H9 (cell line): ENCODE measurements at regions not wholly inside any gene's neighbourhood (a gene's known extent, or its start where the extent isn't known, plus 50 kb on each side); places are given as distances from the start of the nearest gene placed in this dataset.

Experiments used
- DNase-seq: peaks from one replicate; pipeline ENCODE4 v3.0.0-alpha.2; 2017
- H2AFZ ChIP-seq: one replicate; pipeline ENCODE4 v1.6.1; 2013; ENCODE audit warnings: mild to moderate bottlenecking, low read length, control low read depth, moderate library complexity
- H2AK5ac ChIP-seq: 2 replicates; pipeline ENCODE4 v1.6.1; 2013; ENCODE audit warnings: low read length, control low read depth, mixed read lengths; ENCODE audit not compliant: insufficient read length
- H2BK120ac ChIP-seq: one replicate; pipeline ENCODE4 v1.6.1; 2013; ENCODE audit warnings: low read depth, mild to moderate bottlenecking, low read length, control low read depth, inconsistent platforms; ENCODE audit not compliant: poor library complexity, severe bottlenecking
- H2BK12ac ChIP-seq: 2 replicates; pipeline ENCODE4 v1.6.1; 2013; ENCODE audit warnings: low read length, control low read depth, mixed read lengths, low read depth; ENCODE audit not compliant: insufficient read length
- H2BK15ac ChIP-seq: 2 replicates; pipeline ENCODE4 v1.6.1; 2013; ENCODE audit warnings: low read depth, low read length, control low read depth
- H2BK20ac ChIP-seq: one replicate; pipeline ENCODE4 v1.6.1; 2013; ENCODE audit warnings: low read depth, mild to moderate bottlenecking, low read length, control low read depth, inconsistent platforms; ENCODE audit not compliant: poor library complexity, severe bottlenecking
- H2BK5ac ChIP-seq: 2 replicates; pipeline ENCODE4 v1.6.1; 2013; ENCODE audit warnings: low read length, control low read depth, mixed read lengths; ENCODE audit not compliant: insufficient read length
- H3K14ac ChIP-seq: 2 replicates; pipeline ENCODE4 v1.6.1; 2013; ENCODE audit warnings: low read length, control low read depth; ENCODE audit not compliant: insufficient read depth
- H3K18ac ChIP-seq: 2 replicates; pipeline ENCODE4 v1.6.1; 2013; ENCODE audit warnings: low read depth, mild to moderate bottlenecking, mixed read lengths, low read length, control low read depth; ENCODE audit not compliant: insufficient read length
- H3K23ac ChIP-seq: 2 replicates; pipeline ENCODE4 v1.6.1; 2013; ENCODE audit warnings: low read length, control low read depth, mixed read lengths, low read depth; ENCODE audit not compliant: insufficient read length
- H3K23me2 ChIP-seq: 2 replicates; pipeline ENCODE4 v1.6.1; 2013; ENCODE audit warnings: low read depth, mild to moderate bottlenecking, mixed read lengths, low read length, control low read depth; ENCODE audit not compliant: insufficient read length, poor library complexity, severe bottlenecking
- H3K27ac ChIP-seq: 2 replicates; pipeline ENCODE4 v1.5.1; 2013; ENCODE audit warnings: low read length, control low read depth, mixed read lengths, low read depth; ENCODE audit not compliant: insufficient read length
- H3K27me3 ChIP-seq: 2 replicates; pipeline ENCODE4 v1.6.1; 2013; ENCODE audit warnings: low read length, control low read depth, inconsistent platforms; ENCODE audit not compliant: insufficient read depth
- H3K4ac ChIP-seq: 2 replicates; pipeline ENCODE4 v1.6.1; 2013; ENCODE audit warnings: low read depth, mild to moderate bottlenecking, control low read depth, inconsistent platforms, low read length, moderate library complexity
- H3K4me1 ChIP-seq: 2 replicates; pipeline ENCODE4 v1.6.1; 2013; ENCODE audit warnings: low read length, control low read depth, inconsistent platforms; ENCODE audit not compliant: insufficient read depth
- H3K4me2 ChIP-seq: 2 replicates; pipeline ENCODE4 v1.6.1; 2013; ENCODE audit warnings: low read length, control low read depth, mixed read lengths; ENCODE audit not compliant: insufficient read length, insufficient read depth
- H3K56ac ChIP-seq: 2 replicates; pipeline ENCODE4 v1.6.1; 2013; ENCODE audit warnings: low read depth, mild to moderate bottlenecking, mixed read lengths, low read length, control low read depth; ENCODE audit not compliant: insufficient read length
- H3K79me1 ChIP-seq: 2 replicates; pipeline ENCODE4 v1.6.1; 2013; ENCODE audit warnings: low read depth, mild to moderate bottlenecking, moderate library complexity, low read length, control low read depth, inconsistent platforms; ENCODE audit not compliant: insufficient read depth, poor library complexity, severe bottlenecking
- H3K79me2 ChIP-seq: 2 replicates; pipeline ENCODE4 v1.6.1; 2013; ENCODE audit warnings: low read length, control low read depth, inconsistent platforms; ENCODE audit not compliant: insufficient read depth
- H3K9ac ChIP-seq: 2 replicates; pipeline ENCODE4 v1.6.1; 2013; ENCODE audit warnings: low read length, control low read depth, mixed read lengths; ENCODE audit not compliant: insufficient read length; ENCODE audit errors: extremely low read depth
- H3K9me3 ChIP-seq: one replicate; pipeline ENCODE4 v1.6.1; 2013; ENCODE audit warnings: low read depth, low read length, inconsistent platforms; ENCODE audit not compliant: control insufficient read depth
- H3T11ph ChIP-seq: one replicate; pipeline ENCODE4 v1.6.1; 2013; ENCODE audit warnings: mild to moderate bottlenecking, low read length, control low read depth, inconsistent platforms
- H4K20me1 ChIP-seq: one replicate; pipeline ENCODE4 v1.6.1; 2013; ENCODE audit not compliant: control insufficient read depth, insufficient read length, insufficient read depth
- H4K5ac ChIP-seq: 2 replicates; pipeline ENCODE4 v1.6.1; 2013; ENCODE audit warnings: low read depth, mild to moderate bottlenecking, mixed read lengths, low read length, control low read depth; ENCODE audit not compliant: insufficient read length
- H4K8ac ChIP-seq: replicated peaks from 2 replicates; pipeline ENCODE4 v1.6.1; 2013; ENCODE audit warnings: low read length, control low read depth, mixed read lengths, low read depth; ENCODE audit not compliant: insufficient read length
- H4K91ac ChIP-seq: 2 replicates; pipeline ENCODE4 v1.6.1; 2013; ENCODE audit warnings: low read depth, mild to moderate bottlenecking, moderate library complexity, mixed read lengths, low read length, control low read depth; ENCODE audit not compliant: insufficient read length
- H3K27ac Mint-ChIP-seq, 3 experiments: 2 replicates in 2 of 3; 3 replicates in 1 of 3; pipeline ENCODE4 v1.8.0; 2020 to 2021; ENCODE audit warnings: mixed read lengths in 3 of 3, mild to moderate bottlenecking in 1 of 3, moderate library complexity in 1 of 3
- H3K27me3 Mint-ChIP-seq: 2 replicates; pipeline ENCODE4 v1.8.0; 2021; ENCODE audit warnings: low read depth, mild to moderate bottlenecking, moderate library complexity, mixed read lengths
- H3K36me3 Mint-ChIP-seq, 3 experiments: 2 replicates in 2 of 3; 3 replicates in 1 of 3; pipeline ENCODE4 v1.8.0; 2020 to 2021; ENCODE audit warnings: low read depth in 3 of 3, mixed read lengths in 3 of 3; ENCODE audit not compliant: insufficient read depth in 1 of 3
- H3K4me1 Mint-ChIP-seq, 2 experiments: 2 replicates each; pipeline ENCODE4 v1.8.0; 2020; ENCODE audit warnings: mixed read lengths in 2 of 2
- H3K4me3 Mint-ChIP-seq, 2 experiments: 2 replicates in 1 of 2; 3 replicates in 1 of 2; pipeline ENCODE4 v1.8.0; 2020 to 2021; ENCODE audit warnings: mild to moderate bottlenecking in 2 of 2, mixed read lengths in 2 of 2, moderate library complexity in 1 of 2
- H3K9me3 Mint-ChIP-seq, 2 experiments: 2 replicates in 1 of 2; 3 replicates in 1 of 2; pipeline ENCODE4 v1.8.0; 2020; ENCODE audit warnings: mild to moderate bottlenecking in 2 of 2, mixed read lengths in 2 of 2, moderate library complexity in 1 of 2
- WGBS: extraction: QIAGEN DNeasy Blood & Tissue Kit; methylation state at CpG from one replicate; pipeline ENCODE4 v1.1.7; 2013; ENCODE audit warnings: missing lambda C conversion rate, low lambda C conversion rate, mixed read lengths; ENCODE audit not compliant: insufficient read length; ENCODE audit errors: extremely low coverage; 5-methylcytosine and 5-hydroxymethylcytosine counted together
- TF ChIP-seq, protein P1 (sequence below): fragments of 200-600 bp; sonication (generic); conservative IDR thresholded peaks from 3 replicates; pipeline ENCODE4 v1.8.0; 2021; ENCODE audit warnings: antibody characterized with exemption, mild to moderate bottlenecking

DNA sequence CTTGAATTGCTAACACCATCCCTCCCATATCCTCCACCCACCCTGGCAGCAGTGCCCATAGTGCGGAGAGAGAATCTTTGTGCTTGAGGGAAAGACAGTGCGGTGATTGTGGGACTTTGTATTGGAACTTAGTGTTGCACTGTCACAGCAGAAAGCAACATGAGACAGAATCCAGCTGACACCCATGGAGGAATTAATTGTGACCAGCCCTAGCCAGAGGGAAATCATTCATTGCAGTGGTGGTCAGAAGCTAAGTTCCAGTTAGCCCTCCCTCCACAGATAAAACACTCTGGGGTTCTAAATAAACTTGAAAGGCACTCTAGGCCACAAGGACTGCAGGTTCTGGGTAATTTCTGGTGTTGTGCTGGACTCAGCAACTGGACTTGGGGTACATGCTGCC is 1002.6 kb downstream of the TMTC2 start:
- H3K4me1 ChIP-seq = no peaks in the 10 kb centered on the region
- H4K8ac ChIP-seq = no peak overlapping the region
- no peak overlapping the region for H2AK5ac ChIP-seq
- no peak overlapping the region for H2AFZ ChIP-seq
- H3K18ac ChIP-seq = no peak overlapping the region
- no peak overlapping the region for H3K23ac ChIP-seq
- no peaks in the 10 kb centered on the region for H3K79me2 ChIP-seq
- H3K4me1 Mint-ChIP-seq = no peaks in the 10 kb centered on the region
- H3K27ac Mint-ChIP-seq = no peak overlapping the region
- peaks cover 2 to 3% of the 10 kb centered on the region in 2 experiments; a peak in 3 of 5 replicates for H3K9me3 Mint-ChIP-seq
- H3K4ac ChIP-seq = no peak overlapping the region
- H3T11ph ChIP-seq = no peak overlapping the region
- H3K9me3 ChIP-seq = no peaks in the 10 kb centered on the region
- no peak overlapping the region for H4K91ac ChIP-seq
- WGBS = no CpG with 5 or more reads among the region's 2 CpGs
- no peak overlapping the region for H3K14ac ChIP-seq
- no peak overlapping the region for H3K9ac ChIP-seq
- no peak overlapping the region for H4K5ac ChIP-seq
- no peak overlapping the region for H2BK120ac ChIP-seq
- TF ChIP-seq, protein P1, sequence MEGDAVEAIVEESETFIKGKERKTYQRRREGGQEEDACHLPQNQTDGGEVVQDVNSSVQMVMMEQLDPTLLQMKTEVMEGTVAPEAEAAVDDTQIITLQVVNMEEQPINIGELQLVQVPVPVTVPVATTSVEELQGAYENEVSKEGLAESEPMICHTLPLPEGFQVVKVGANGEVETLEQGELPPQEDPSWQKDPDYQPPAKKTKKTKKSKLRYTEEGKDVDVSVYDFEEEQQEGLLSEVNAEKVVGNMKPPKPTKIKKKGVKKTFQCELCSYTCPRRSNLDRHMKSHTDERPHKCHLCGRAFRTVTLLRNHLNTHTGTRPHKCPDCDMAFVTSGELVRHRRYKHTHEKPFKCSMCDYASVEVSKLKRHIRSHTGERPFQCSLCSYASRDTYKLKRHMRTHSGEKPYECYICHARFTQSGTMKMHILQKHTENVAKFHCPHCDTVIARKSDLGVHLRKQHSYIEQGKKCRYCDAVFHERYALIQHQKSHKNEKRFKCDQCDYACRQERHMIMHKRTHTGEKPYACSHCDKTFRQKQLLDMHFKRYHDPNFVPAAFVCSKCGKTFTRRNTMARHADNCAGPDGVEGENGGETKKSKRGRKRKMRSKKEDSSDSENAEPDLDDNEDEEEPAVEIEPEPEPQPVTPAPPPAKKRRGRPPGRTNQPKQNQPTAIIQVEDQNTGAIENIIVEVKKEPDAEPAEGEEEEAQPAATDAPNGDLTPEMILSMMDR = no peak
- no peak for DNase-seq
- H3K56ac ChIP-seq = no peak overlapping the region
- H3K27me3 Mint-ChIP-seq = no peaks in the 10 kb centered on the region
- no peak overlapping the region for H2BK20ac ChIP-seq
- no peaks in the 10 kb centered on the region for H3K23me2 ChIP-seq
- H3K27ac ChIP-seq = no peak overlapping the region
- peaks cover 0 to 9% (median 2%) of the 10 kb centered on the region in 3 experiments; a peak in 2 of 7 replicates for H3K36me3 Mint-ChIP-seq
- no peaks in the 10 kb centered on the region for H3K27me3 ChIP-seq
- no peak overlapping the region for H2BK12ac ChIP-seq
- no peak overlapping the region for H3K4me3 Mint-ChIP-seq
- no peaks in the 10 kb centered on the region for H3K79me1 ChIP-seq
- no peak overlapping the region for H3K4me2 ChIP-seq
- H2BK15ac ChIP-seq = no peak overlapping the region
- no peak overlapping the region for H2BK5ac ChIP-seq
- no peaks in the 10 kb centered on the region for H4K20me1 ChIP-seq
